Activated T-helper 2 cell treated with anti-CD3 and anti-CD28 coated beads, Interferon-gamma antibody, Interleukin-2, Interleukin-4, amounts not matched to agents 10 μg/mL and 5 μg/mL and 100 μg/mL, durations not matched to agents 14 hours and 24 hours and 36 hours (primary cell): ENCODE measurements at regions not wholly inside any gene's neighbourhood (a gene's known extent, or its start where the extent isn't known, plus 50 kb on each side); places are given as distances from the start of the nearest gene placed in this dataset.

Source experiments
- DNase-seq: peaks from one replicate; pipeline ENCODE4 v3.0.0; 2021; ENCODE audit warnings: low spot score
- H3K27ac Mint-ChIP-seq: one replicate; pipeline ENCODE4 v1.8.0; 2021; ENCODE audit warnings: mixed read lengths
- H3K27me3 Mint-ChIP-seq: one replicate; pipeline ENCODE4 v1.8.0; 2021; ENCODE audit warnings: low read depth, mixed read lengths
- H3K36me3 Mint-ChIP-seq: one replicate; pipeline ENCODE4 v1.8.0; 2021; ENCODE audit warnings: low read depth, mixed read lengths
- H3K4me1 Mint-ChIP-seq: one replicate; pipeline ENCODE4 v1.8.0; 2021; ENCODE audit warnings: low read depth, mixed read lengths
- H3K4me3 Mint-ChIP-seq: one replicate; pipeline ENCODE4 v1.8.0; 2021; ENCODE audit warnings: low read depth, mild to moderate bottlenecking, moderate library complexity, mixed read lengths
- H3K9me3 Mint-ChIP-seq: one replicate; pipeline ENCODE4 v1.8.0; 2021; ENCODE audit warnings: mixed read lengths
- intact Hi-C: fragments of 100-400 bp; cut with micrococcal nuclease; formaldehyde crosslinking; loops from one replicate; pipeline ENCODE4 v1.15.1; 2023

GRCh38 chr11:38219636-38220035, 1621.6 kb upstream of the RAG2 start:
- Mint-ChIP-seq H3K9me3 (peaks cover 47% of the 10 kb centered on the region), H3K36me3 (no peaks in the 10 kb centered on the region), H3K4me1 (no peaks in the 10 kb centered on the region)

GRCh38 chr11:38208951-38209350, 1610.9 kb upstream of the RAG2 start:
- no peak for DNase-seq
- H3K4me3 Mint-ChIP-seq, result no peak overlapping the region
- peaks cover 24% of the 10 kb centered on the region for H3K9me3 Mint-ChIP-seq
- intact Hi-C loops, result no loop called here
- no peak overlapping the region for H3K27ac Mint-ChIP-seq
- no peaks in the 10 kb centered on the region for H3K36me3 Mint-ChIP-seq
- H3K4me1 Mint-ChIP-seq, result no peaks in the 10 kb centered on the region
- H3K27me3 Mint-ChIP-seq, result no peaks in the 10 kb centered on the region

More at GRCh38 chr11:38219636-38220035, 1621.6 kb upstream of the RAG2 start:
- H3K4me3 Mint-ChIP-seq, result no peak overlapping the region
- no peak for DNase-seq
- no peak overlapping the region for H3K27ac Mint-ChIP-seq
- intact Hi-C loops, result loop anchor here (5.0 kb wide), 1 partner anchor 262 kb away; no protein-coding TSS in a partner anchor
- H3K27me3 Mint-ChIP-seq, result no peaks in the 10 kb centered on the region

- no peak for DNase-seq
- Mint-ChIP-seq H3K27me3 (no peaks in the 10 kb centered on the region), H3K4me1 (no peaks in the 10 kb centered on the region), H3K36me3 (no peaks in the 10 kb centered on the region), H3K9me3 (peaks cover 47% of the 10 kb centered on the region), H3K4me3 (no peak overlapping the region), H3K27ac (no peak overlapping the region)
- intact Hi-C loops, result no loop called here
Observed at GRCh38 chr11:38206663-38207062, 1608.6 kb upstream of the RAG2 start.

GRCh38 chr11:38191101-38191500, 1593.1 kb upstream of the RAG2 start:
- Mint-ChIP-seq H3K27me3 (no peaks in the 10 kb centered on the region), H3K36me3 (no peaks in the 10 kb centered on the region), H3K9me3 (peaks cover 32% of the 10 kb centered on the region), H3K4me3 (no peak overlapping the region), H3K27ac (no peak overlapping the region), H3K4me1 (no peaks in the 10 kb centered on the region)
- intact Hi-C loops, result no loop called here
- no peak for DNase-seq

- H3K4me3 Mint-ChIP-seq, result no peak overlapping the region
- H3K4me1 Mint-ChIP-seq, result no peaks in the 10 kb centered on the region
- peaks cover 37% of the 10 kb centered on the region for H3K9me3 Mint-ChIP-seq
- no peaks in the 10 kb centered on the region for H3K27me3 Mint-ChIP-seq
- H3K27ac Mint-ChIP-seq, result no peak overlapping the region
- intact Hi-C loops, result no loop called here
- DNase-seq, result no peak
- H3K36me3 Mint-ChIP-seq, result no peaks in the 10 kb centered on the region
Observed at GRCh38 chr11:38182126-38182866, 1584.3 kb upstream of the RAG2 start.

GRCh38 chr11:38176686-38177322, 1578.8 kb upstream of the RAG2 start:
- Mint-ChIP-seq H3K27ac (no peak overlapping the region), H3K36me3 (no peaks in the 10 kb centered on the region), H3K27me3 (no peaks in the 10 kb centered on the region), H3K9me3 (peaks cover 30% of the 10 kb centered on the region), H3K4me1 (no peaks in the 10 kb centered on the region), H3K4me3 (no peak overlapping the region)
- intact Hi-C loops, result no loop called here
- no peak for DNase-seq

- Mint-ChIP-seq H3K27me3 (no peaks in the 10 kb centered on the region), H3K36me3 (no peaks in the 10 kb centered on the region), H3K9me3 (peaks cover 21% of the 10 kb centered on the region), H3K27ac (no peak overlapping the region), H3K4me1 (no peaks in the 10 kb centered on the region), H3K4me3 (no peak overlapping the region)
- DNase-seq, result no peak
- intact Hi-C loops, result no loop called here
Observed at GRCh38 chr11:38173676-38174075, 1575.6 kb upstream of the RAG2 start.

- Mint-ChIP-seq H3K4me1 (no peaks in the 10 kb centered on the region), H3K27me3 (no peaks in the 10 kb centered on the region), H3K36me3 (no peaks in the 10 kb centered on the region), H3K4me3 (no peak overlapping the region), H3K27ac (no peak overlapping the region), H3K9me3 (peaks cover 34% of the 10 kb centered on the region)
- no peak for DNase-seq
- intact Hi-C loops, result no loop called here
Observed at GRCh38 chr11:38169286-38169685, 1571.2 kb upstream of the RAG2 start.

GRCh38 chr11:38163526-38163925, 1565.5 kb upstream of the RAG2 start:
- H3K9me3 Mint-ChIP-seq, result peaks cover 48% of the 10 kb centered on the region
- H3K27me3 Mint-ChIP-seq, result no peaks in the 10 kb centered on the region
- H3K36me3 Mint-ChIP-seq, result no peaks in the 10 kb centered on the region
- no peaks in the 10 kb centered on the region for H3K4me1 Mint-ChIP-seq
- no peak overlapping the region for H3K4me3 Mint-ChIP-seq
- intact Hi-C loops, result no loop called here
- no peak overlapping the region for H3K27ac Mint-ChIP-seq
- no peak for DNase-seq

- Mint-ChIP-seq H3K4me3 (no peak overlapping the region), H3K4me1 (no peaks in the 10 kb centered on the region), H3K27ac (no peak overlapping the region), H3K9me3 (peaks cover 47% of the 10 kb centered on the region), H3K27me3 (no peaks in the 10 kb centered on the region), H3K36me3 (no peaks in the 10 kb centered on the region)
- intact Hi-C loops, result no loop called here
- DNase-seq, result no peak
Observed at GRCh38 chr11:38160433-38160832, 1562.4 kb upstream of the RAG2 start.

GRCh38 chr11:38159038-38159437, 1561.0 kb upstream of the RAG2 start:
- Mint-ChIP-seq H3K9me3 (peaks cover 39% of the 10 kb centered on the region), H3K4me1 (no peaks in the 10 kb centered on the region), H3K4me3 (no peak overlapping the region), H3K36me3 (no peaks in the 10 kb centered on the region), H3K27ac (no peak overlapping the region), H3K27me3 (no peaks in the 10 kb centered on the region)
- intact Hi-C loops, result no loop called here
- DNase-seq, result no peak

GRCh38 chr11:38156495-38157146, 1558.6 kb upstream of the RAG2 start:
- H3K9me3 Mint-ChIP-seq, result peaks cover 32% of the 10 kb centered on the region
- intact Hi-C loops, result no loop called here
- no peak overlapping the region for H3K4me3 Mint-ChIP-seq

GRCh38 chr11:38155856-38156255, 1557.8 kb upstream of the RAG2 start:
- Mint-ChIP-seq H3K4me3 (no peak overlapping the region), H3K9me3 (peaks cover 32% of the 10 kb centered on the region), H3K36me3 (no peaks in the 10 kb centered on the region), H3K4me1 (no peaks in the 10 kb centered on the region), H3K27ac (no peak overlapping the region), H3K27me3 (no peaks in the 10 kb centered on the region)
- DNase-seq, result no peak
- intact Hi-C loops, result no loop called here

More at GRCh38 chr11:38156495-38157146, 1558.6 kb upstream of the RAG2 start:
- no peak for DNase-seq
- Mint-ChIP-seq H3K27ac (no peak overlapping the region), H3K4me1 (no peaks in the 10 kb centered on the region), H3K36me3 (no peaks in the 10 kb centered on the region), H3K27me3 (no peaks in the 10 kb centered on the region)
